ENCODE measurements at regions not wholly inside any gene's neighbourhood (a gene's known extent, or its start where the extent isn't known, plus 50 kb on each side); places are given as distances from the start of the nearest gene placed in this dataset.

DNA sequence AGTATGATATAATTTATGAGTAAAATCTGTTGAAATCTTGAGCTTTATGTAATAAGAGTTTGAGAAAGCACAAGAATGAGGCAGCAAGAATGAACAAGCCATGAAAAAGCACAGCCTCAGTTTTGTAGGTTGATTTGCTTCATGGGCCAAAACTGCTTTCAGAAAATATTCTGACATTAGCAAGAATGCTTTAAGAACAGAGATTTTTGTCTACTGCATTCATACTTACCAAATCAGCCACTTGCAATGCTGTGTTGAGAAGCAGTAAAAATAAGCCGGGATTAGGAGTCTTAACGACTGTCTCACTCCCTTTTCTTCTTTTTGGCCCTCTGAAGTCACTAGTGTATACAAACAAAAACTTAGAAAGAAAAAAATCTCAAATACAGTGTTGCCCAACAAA is 114.5 kb downstream of the POSTN start:
- H2AFZ ChIP-seq (ENCODE audit: low read length): no peak overlapping the region
- no peak overlapping the region for H3K4me2 ChIP-seq (ENCODE audit: low read length)
- H3K4me1 ChIP-seq (ENCODE audit: insufficient read depth, low read length): no peaks in the 10 kb centered on the region
- H3K79me2 ChIP-seq (ENCODE audit: low read length): no peaks in the 10 kb centered on the region
- CTCF ChIA-PET: no interaction called here
- H4K20me1 ChIP-seq (ENCODE audit: low read length): no peaks in the 10 kb centered on the region
- no peaks in the 10 kb centered on the region for H3K36me3 ChIP-seq (ENCODE audit: low read depth, low read length)
- DNase-seq: no peak
- no TSS peak for BruUV-seq (replicated peaks)
- no peak overlapping the region for H3K27ac ChIP-seq (ENCODE audit: low read length)
- H3K9me3 ChIP-seq (ENCODE audit: low read length): no peaks in the 10 kb centered on the region
- TF ChIP-seq, protein P1, sequence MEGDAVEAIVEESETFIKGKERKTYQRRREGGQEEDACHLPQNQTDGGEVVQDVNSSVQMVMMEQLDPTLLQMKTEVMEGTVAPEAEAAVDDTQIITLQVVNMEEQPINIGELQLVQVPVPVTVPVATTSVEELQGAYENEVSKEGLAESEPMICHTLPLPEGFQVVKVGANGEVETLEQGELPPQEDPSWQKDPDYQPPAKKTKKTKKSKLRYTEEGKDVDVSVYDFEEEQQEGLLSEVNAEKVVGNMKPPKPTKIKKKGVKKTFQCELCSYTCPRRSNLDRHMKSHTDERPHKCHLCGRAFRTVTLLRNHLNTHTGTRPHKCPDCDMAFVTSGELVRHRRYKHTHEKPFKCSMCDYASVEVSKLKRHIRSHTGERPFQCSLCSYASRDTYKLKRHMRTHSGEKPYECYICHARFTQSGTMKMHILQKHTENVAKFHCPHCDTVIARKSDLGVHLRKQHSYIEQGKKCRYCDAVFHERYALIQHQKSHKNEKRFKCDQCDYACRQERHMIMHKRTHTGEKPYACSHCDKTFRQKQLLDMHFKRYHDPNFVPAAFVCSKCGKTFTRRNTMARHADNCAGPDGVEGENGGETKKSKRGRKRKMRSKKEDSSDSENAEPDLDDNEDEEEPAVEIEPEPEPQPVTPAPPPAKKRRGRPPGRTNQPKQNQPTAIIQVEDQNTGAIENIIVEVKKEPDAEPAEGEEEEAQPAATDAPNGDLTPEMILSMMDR (conservative IDR thresholded peaks at IDR 0.05; ENCODE audit: low read depth, low read length): no peak
- TF ChIP-seq EZH2phosphoT487 (IDR thresholded peaks at IDR 0.05; ENCODE audit: borderline replicate concordance, low read length): no peak
- no peak for TF ChIP-seq EZH2 (IDR thresholded peaks at IDR 0.05; ENCODE audit: low read length, unreplicated experiment)
- no peak overlapping the region for H3K4me3 ChIP-seq (ENCODE audit: low read length)
- no peaks in the 10 kb centered on the region for H3F3A ChIP-seq (ENCODE audit: low read length, unreplicated experiment)
- no peaks in the 10 kb centered on the region for H3K9me2 ChIP-seq (replicated peaks; ENCODE audit: low read length)
- POLR2A ChIA-PET (ENCODE audit: unreplicated experiment): no interaction called here
- no peak overlapping the region for H3K9ac ChIP-seq (ENCODE audit: low read length)
- intact Hi-C loops (cut with micrococcal nuclease): no loop called here
- no peak for ATAC-seq
- peaks cover 6% of the 10 kb centered on the region; the same call in 1 of the 2 replicates for H3K27me3 ChIP-seq (ENCODE audit: low read length)

DNA sequence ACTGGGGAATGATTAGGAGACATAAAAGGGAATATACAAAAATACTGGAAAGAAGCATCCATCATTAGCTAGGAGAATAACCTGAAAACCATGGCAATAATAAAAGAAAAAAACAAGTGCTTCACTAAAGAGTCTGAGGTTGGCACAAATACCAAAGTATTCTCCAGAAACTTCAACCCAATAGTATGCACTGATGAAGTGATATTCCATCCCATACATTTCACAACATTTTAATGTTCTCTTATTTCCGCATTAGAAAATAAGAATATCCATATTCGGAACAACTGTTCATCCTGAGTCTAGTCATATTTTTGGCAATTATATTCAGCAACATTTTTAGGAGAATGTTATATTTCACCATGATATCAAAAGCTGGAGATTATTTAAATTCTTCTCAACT is 116.2 kb downstream of the POSTN start:
- H3K9ac ChIP-seq (ENCODE audit: low read length): no peak overlapping the region
- no peaks in the 10 kb centered on the region for H3K36me3 ChIP-seq (ENCODE audit: low read depth, low read length)
- H3K4me2 ChIP-seq (ENCODE audit: low read length): no peak overlapping the region
- no peaks in the 10 kb centered on the region for H3K79me2 ChIP-seq (ENCODE audit: low read length)
- DNase-seq: no peak
- H4K20me1 ChIP-seq (ENCODE audit: low read length): no peaks in the 10 kb centered on the region
- no peak overlapping the region for H3K4me3 ChIP-seq (ENCODE audit: low read length)
- H2AFZ ChIP-seq (ENCODE audit: low read length): no peak overlapping the region
- no peaks in the 10 kb centered on the region for H3K9me3 ChIP-seq (ENCODE audit: low read length)
- no peak for ATAC-seq
- H3K4me1 ChIP-seq (ENCODE audit: insufficient read depth, low read length): no peaks in the 10 kb centered on the region
- no peaks in the 10 kb centered on the region for H3K9me2 ChIP-seq (replicated peaks; ENCODE audit: low read length)
- TF ChIP-seq, protein P1 (conservative IDR thresholded peaks at IDR 0.05; ENCODE audit: low read depth, low read length): no peak
- no TSS peak for BruUV-seq (replicated peaks)
- intact Hi-C loops (cut with micrococcal nuclease): no loop called here
- H3K27me3 ChIP-seq (ENCODE audit: low read length): peaks cover 6% of the 10 kb centered on the region; the same call in 1 of the 2 replicates
- no peak overlapping the region for H3K27ac ChIP-seq (ENCODE audit: low read length)
- POLR2A ChIA-PET (ENCODE audit: unreplicated experiment): no interaction called here
- CTCF ChIA-PET: no interaction called here
- H3F3A ChIP-seq (ENCODE audit: low read length, unreplicated experiment): no peaks in the 10 kb centered on the region

DNA sequence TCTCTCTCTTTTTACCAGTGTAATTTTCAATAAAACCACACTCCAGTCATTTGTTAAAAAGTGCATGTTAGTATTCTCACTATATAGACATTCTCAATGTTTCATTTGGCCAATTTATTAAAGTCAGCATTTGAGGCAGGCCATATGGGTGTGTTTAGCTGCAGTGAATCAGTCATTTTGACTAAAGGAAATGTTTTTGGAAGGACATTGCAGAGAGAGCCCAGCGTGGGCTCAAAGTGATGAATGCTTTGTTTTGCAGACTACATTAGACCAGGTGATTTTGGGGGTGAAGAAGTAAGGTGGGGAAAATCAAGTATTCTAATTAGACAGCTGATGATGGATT is 116.7 kb downstream of the POSTN start:
- no peaks in the 10 kb centered on the region for H3K79me2 ChIP-seq (ENCODE audit: low read length)
- no TSS peak for BruUV-seq (replicated peaks)
- H3F3A ChIP-seq (ENCODE audit: low read length, unreplicated experiment): no peaks in the 10 kb centered on the region
- no peaks in the 10 kb centered on the region for H3K4me1 ChIP-seq (ENCODE audit: insufficient read depth, low read length)
- no peaks in the 10 kb centered on the region for H3K9me3 ChIP-seq (ENCODE audit: low read length)
- H3K4me3 ChIP-seq (ENCODE audit: low read length): no peak overlapping the region
- ChIA-PET CTCF (no interaction called here), POLR2A (ENCODE audit: unreplicated experiment) (no interaction called here)
- no peaks in the 10 kb centered on the region for H3K36me3 ChIP-seq (ENCODE audit: low read depth, low read length)
- no peak overlapping the region for H3K9ac ChIP-seq (ENCODE audit: low read length)
- no peak overlapping the region for H2AFZ ChIP-seq (ENCODE audit: low read length)
- intact Hi-C loops (cut with micrococcal nuclease): no loop called here
- no peak overlapping the region for H3K4me2 ChIP-seq (ENCODE audit: low read length)
- H3K27ac ChIP-seq (ENCODE audit: low read length): no peak overlapping the region
- DNase-seq (no peak), ATAC-seq (no peak)
- TF ChIP-seq EZH2phosphoT487 (IDR thresholded peaks at IDR 0.05; ENCODE audit: borderline replicate concordance, low read length): no peak
- TF ChIP-seq, protein P1 (conservative IDR thresholded peaks at IDR 0.05; ENCODE audit: low read depth, low read length): no peak
- no peak for TF ChIP-seq EZH2 (IDR thresholded peaks at IDR 0.05; ENCODE audit: low read length, unreplicated experiment)
- H3K9me2 ChIP-seq (replicated peaks; ENCODE audit: low read length): no peaks in the 10 kb centered on the region
- H3K27me3 ChIP-seq (ENCODE audit: low read length): peaks cover 6% of the 10 kb centered on the region; the same call in 1 of the 2 replicates
- H4K20me1 ChIP-seq (ENCODE audit: low read length): no peaks in the 10 kb centered on the region
